GM21529 (cell line): ENCODE measurements at regions not wholly inside any gene's neighbourhood (a gene's known extent, or its start where the extent isn't known, plus 50 kb on each side); places are given as distances from the start of the nearest gene placed in this dataset.

Experiments
- ATAC-seq: cut with Tn5 transposase; IDR thresholded peaks from one replicate; pipeline ENCODE4 v1.9.1; 2021; ENCODE audit not compliant: unreplicated experiment

DNA sequence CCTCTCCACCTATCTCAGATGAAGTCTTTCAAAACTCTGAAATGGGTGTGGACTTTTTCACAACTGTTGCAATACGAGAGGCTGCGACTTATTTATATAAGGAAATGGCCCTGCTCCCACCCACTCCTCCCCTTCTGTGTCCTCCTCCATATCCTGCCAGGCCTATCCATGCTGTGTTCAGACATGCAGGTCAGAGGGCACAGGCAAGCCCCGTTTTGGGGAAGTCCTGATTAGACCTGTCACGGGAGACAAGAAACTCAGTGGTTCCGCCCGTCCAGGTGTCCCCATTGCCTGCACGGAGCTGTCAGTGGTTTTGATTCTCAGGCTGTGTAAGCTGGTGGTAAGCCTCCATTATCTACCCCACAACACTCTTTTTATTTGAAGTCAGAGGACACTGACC, 99.6 kb upstream of the MGAT5 start:
- ATAC-seq = peak; percentile 76

DNA sequence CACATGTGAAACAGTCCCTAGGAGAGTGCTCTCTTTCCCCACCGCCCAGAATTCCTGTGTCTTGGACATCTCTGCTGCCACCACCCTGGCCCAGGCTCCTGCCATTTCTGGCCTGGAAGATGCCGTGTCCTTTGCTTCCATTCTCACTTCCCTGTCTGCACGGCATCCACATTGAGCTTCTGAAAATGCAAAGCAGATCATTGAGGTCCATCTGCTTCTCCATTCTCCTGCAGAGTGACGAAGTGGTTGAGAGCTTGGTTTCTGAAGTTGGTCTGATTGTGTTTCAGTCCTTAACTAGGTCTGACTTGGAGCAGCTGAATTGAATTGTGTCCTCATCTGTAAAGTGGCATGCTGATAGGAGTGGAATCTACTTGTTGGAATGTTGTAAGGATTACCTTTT, 98.7 kb upstream of the MGAT5 start:
- ATAC-seq = peak; percentile 83

DNA sequence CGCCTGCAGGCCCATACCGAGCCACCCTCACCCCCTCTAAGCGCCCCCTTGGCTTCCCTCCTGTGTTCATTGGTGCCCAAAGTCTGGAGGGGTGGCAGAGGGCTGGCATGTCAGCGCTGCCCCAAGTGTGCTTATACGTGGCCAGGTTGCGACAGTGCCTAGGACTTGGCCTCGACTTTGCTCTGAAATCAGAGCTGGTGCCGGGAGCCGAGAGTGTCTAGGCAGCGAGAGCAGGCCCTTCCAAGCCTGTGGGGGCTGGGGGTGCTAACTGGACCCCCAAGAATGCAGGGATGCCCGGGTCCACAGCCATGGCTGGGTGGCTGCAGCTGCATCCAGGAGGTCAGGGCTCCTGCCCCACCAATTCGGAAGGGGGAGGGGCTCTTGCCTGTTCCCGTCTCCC, 95.6 kb upstream of the MGAT5 start:
- no peak for ATAC-seq

DNA sequence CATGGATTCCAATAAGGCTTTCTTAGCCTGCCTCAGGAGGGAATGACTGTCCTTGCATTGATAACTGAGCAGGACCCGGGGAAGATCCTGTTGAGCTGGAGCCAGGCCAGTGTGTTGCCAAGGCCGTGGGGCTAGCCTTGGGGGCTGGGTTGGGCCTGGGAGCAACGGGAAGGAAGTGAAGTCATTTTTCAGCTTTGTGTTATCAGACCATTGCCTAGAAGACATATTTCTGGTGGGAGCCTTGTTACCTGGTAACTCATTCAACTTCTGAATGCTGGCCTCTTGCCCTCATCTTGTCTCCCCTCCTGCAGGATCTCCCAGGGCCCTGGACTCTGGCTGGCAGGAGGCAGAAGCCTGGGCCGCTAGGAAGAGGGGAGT, 92.7 kb upstream of the MGAT5 start:
- no peak for ATAC-seq

DNA sequence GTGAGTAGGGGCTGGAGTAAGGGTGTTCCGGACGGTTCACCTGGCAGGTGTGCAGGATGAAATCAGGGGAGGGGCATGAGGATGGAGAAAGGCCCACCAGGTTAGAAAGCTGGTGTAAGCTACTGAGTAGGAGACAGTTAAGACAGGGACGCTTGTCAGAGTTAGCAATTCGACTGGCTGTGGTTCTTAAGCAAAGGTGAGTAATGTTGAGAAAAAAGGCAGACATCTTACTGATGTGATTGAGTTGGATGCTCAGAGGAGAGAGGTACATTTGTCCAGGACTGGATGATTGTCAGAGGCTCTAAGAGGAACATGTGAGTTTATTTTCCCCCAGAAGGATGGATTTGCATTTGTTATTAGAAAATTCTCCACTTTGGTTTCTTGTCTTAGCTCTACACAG, 90.5 kb upstream of the MGAT5 start:
- no peak for ATAC-seq

- no peak for ATAC-seq
Observed at GRCh38 chr2:134164306-134164705, 89.6 kb upstream of the MGAT5 start.

- no peak for ATAC-seq
Observed at GRCh38 chr2:134167015-134167414, 86.9 kb upstream of the MGAT5 start.

GRCh38 chr2:134169788-134170187, 84.1 kb upstream of the MGAT5 start:
- peak; percentile 77 for ATAC-seq

GRCh38 chr2:134170294-134170693, 83.6 kb upstream of the MGAT5 start:
- peak; percentile 12 for ATAC-seq

GRCh38 chr2:134170700-134171099, 83.2 kb upstream of the MGAT5 start:
- no peak for ATAC-seq

GRCh38 chr2:134173338-134174016, 80.4 kb upstream of the MGAT5 start:
- no peak for ATAC-seq

DNA sequence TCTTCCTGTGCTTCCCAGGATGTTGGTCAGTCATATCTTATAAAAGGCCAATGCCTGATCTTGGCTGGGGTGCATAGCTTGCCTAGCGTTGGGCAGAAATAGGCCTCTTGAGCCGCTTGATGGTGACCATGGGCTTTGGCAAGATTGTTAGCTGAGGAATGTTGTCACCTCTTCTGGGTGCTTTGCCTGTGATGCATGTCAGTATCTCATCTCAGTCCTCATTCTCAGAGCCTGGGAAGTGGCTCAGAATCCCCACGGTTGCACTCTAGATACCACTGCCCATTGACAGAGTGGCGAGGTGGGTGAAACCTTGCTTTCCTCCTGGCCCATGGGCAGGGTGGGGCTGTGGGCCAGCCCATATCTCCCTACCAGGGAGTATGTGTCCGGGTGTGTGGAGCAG, 79.2 kb upstream of the MGAT5 start:
- no peak for ATAC-seq

DNA sequence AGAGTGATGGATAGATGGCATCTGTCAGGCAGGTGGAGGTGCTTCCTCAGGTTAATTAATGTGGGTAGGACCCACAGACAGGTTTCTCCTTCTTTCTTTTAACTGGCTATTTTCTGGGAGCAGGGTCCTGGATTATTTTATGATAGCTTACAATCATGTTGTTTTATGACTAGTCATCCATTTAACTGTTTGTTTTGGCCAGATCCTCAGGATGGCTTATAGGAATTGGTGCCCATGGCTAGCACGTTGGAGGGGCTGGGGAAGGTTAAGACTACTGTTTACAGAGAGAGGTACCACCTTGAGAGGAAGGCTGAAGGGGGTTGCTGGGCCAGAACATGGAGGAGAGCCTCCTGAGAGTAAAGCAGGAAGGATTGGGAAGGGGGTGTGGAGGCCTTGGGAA, 78.0 kb upstream of the MGAT5 start:
- ATAC-seq = no peak

DNA sequence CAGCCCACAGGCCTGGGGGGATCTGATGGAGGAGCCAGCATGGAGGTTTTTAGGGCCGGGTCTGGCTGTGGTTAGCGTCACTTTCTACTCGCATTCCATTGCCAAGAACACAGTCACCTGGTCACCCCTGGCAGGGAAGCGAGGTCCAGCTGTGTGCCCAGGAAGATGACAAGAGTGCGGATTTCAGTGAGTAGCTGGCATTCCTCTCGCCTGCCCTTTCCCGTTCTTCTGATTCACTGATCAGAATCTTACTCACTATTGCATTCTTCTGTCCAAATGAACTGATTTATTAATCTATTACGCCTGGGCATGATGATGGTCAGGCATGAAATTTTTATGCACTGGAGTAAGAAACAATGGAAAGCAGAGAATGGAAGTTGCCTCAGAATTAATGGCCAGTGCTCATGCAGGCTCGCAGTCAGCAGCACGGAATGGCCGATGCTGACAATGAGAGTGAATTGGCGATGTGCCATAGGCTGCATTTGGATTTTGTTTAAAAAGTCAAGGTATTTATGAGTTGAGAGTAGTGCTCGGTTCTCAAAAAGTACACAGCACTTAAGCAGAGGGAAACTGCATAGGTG, 76.4 kb upstream of the MGAT5 start:
- ATAC-seq = no peak

- peak; percentile 48 for ATAC-seq
Observed at GRCh38 chr2:134178138-134178877, 75.6 kb upstream of the MGAT5 start.

- ATAC-seq = peak; percentile 73
Observed at GRCh38 chr2:134181219-134181618, 72.7 kb upstream of the MGAT5 start.

DNA sequence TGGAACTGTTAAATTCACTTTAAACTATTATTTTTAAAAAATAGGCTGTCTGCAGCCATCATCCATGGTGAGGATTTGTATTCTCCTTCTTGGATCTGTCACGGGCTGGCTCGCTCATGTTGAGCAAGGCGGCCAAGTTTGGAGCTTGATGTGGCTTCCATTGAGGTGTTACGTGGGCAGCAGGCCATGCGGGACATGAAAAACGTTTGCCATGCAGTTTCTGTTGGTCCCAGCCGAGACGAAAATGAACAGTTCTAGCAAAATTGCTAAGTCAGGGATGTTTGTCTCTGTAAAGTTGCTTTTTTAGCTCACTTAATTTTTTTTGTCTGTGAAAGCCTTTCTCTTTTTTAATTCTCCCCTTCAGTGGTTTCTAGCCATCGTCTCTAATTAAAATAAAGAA, 70.2 kb upstream of the MGAT5 start:
- no peak for ATAC-seq

- no peak for ATAC-seq
Observed at GRCh38 chr2:134185639-134186038, 68.2 kb upstream of the MGAT5 start.

DNA sequence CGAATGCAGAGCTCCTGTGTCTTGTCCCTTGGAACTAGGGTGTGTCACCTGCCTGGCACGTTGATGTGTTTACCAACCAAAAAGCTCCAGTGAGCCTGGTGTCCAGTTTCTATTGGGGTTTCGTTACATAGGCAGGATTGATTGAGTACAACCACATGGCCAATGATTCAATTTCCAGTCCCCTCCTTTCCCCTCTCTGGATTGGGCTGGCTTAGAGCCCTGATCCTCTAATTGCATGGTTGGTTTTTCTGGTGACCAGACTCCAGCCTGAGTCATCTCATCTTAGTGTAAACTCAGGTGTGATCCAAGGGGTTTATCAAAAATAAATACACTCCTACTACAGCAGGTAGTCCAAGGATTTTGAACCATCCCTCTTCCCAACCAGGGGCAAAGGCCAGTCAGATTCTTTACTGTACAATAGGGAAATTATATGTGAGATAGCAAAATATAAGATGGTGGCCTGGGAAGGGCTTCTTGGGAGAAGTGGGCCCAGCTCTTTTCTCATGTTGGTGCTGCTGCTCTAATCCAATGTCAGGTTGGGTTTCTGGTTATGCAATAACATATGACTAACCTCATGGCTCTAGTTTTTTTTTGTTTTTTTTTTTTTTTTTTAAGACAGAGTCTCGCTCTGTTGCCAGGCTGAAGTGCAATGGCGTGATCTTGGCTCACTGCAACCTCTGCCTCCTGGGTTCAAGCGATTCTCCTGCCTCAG, 64.7 kb upstream of the MGAT5 start:
- ATAC-seq = no peak

GRCh38 chr2:134190062-134190806, 63.6 kb upstream of the MGAT5 start:
- no peak for ATAC-seq

GRCh38 chr2:134190807-134191203, 63.1 kb upstream of the MGAT5 start:
- no peak for ATAC-seq
